Osteoblast (primary cell): ENCODE measurements at regions not wholly inside any gene's neighbourhood (a gene's known extent, or its start where the extent isn't known, plus 50 kb on each side); places are given as distances from the start of the nearest gene placed in this dataset.

Experiments
- DNase-seq: peaks from one replicate; pipeline ENCODE4 v3.0.0; 2011; ENCODE audit warnings: low spot score, mixed read lengths; ENCODE audit not compliant: insufficient read length; ENCODE audit errors: missing footprints
- H2AFZ ChIP-seq: 2 replicates; pipeline ENCODE4 v1.6.0; 2011; ENCODE audit warnings: mild to moderate bottlenecking, low read length
- H3K27ac ChIP-seq: 2 replicates; pipeline ENCODE4 v1.5.1; 2011; ENCODE audit warnings: mild to moderate bottlenecking, low read depth, low read length, moderate library complexity
- H3K27me3 ChIP-seq: 2 replicates; pipeline ENCODE4 v1.6.0; 2012; ENCODE audit warnings: mild to moderate bottlenecking, control low read depth, inconsistent platforms, low read length, moderate library complexity; ENCODE audit not compliant: insufficient read depth
- H3K36me3 ChIP-seq: 2 replicates; pipeline ENCODE4 v1.5.1; 2011; ENCODE audit warnings: mild to moderate bottlenecking, low read length, control low read depth, moderate library complexity; ENCODE audit not compliant: insufficient read depth
- H3K4me1 ChIP-seq: 2 replicates; pipeline ENCODE4 v1.5.1; 2011; ENCODE audit warnings: mild to moderate bottlenecking, low read length, control low read depth, moderate library complexity; ENCODE audit not compliant: insufficient read depth
- H3K4me2 ChIP-seq: 2 replicates; pipeline ENCODE4 v1.6.0; 2011; ENCODE audit warnings: mild to moderate bottlenecking, low read length; ENCODE audit not compliant: insufficient read depth
- H3K4me3 ChIP-seq: fragments of 200-600 bp; sonication (generic); 3 replicates; pipeline ENCODE4 v1.5.1; 2012; ENCODE audit warnings: mild to moderate bottlenecking, low read length, inconsistent platforms; ENCODE audit not compliant: insufficient read depth
- H3K79me2 ChIP-seq: 2 replicates; pipeline ENCODE4 v1.6.0; 2012; ENCODE audit warnings: mild to moderate bottlenecking, low read length, control low read depth, inconsistent platforms; ENCODE audit not compliant: insufficient read depth
- H3K9me3 ChIP-seq: 2 replicates; pipeline ENCODE4 v1.5.1; 2011; ENCODE audit warnings: low read depth, low read length, control low read depth
- H4K20me1 ChIP-seq: 2 replicates; pipeline ENCODE4 v1.6.0; 2012; ENCODE audit warnings: mild to moderate bottlenecking, low read length, control low read depth; ENCODE audit not compliant: insufficient read depth
- CTCF ChIP-seq: IDR thresholded peaks from 2 replicates; pipeline ENCODE4 v1.5.1; 2011; ENCODE audit warnings: mild to moderate bottlenecking, low read depth, low read length, moderate library complexity; ENCODE audit errors: extremely low read depth

- DNase-seq, result no peak
- Histone ChIP-seq H3K9me3 (no peaks in the 10 kb centered on the region), H2AFZ (no peak overlapping the region), H4K20me1 (no peaks in the 10 kb centered on the region), H3K4me2 (no peak overlapping the region), H3K79me2 (no peaks in the 10 kb centered on the region), H3K36me3 (no peaks in the 10 kb centered on the region), H3K27me3 (no peaks in the 10 kb centered on the region), H3K27ac (no peak overlapping the region), H3K4me3 (no peak overlapping the region), H3K4me1 (no peaks in the 10 kb centered on the region)
- no peak for TF ChIP-seq CTCF
Observed at GRCh38 chr7:118324790-118325449, 100.4 kb downstream of the ANKRD7 start.

- no peak for DNase-seq
Observed at GRCh38 chr7:118325450-118325808, 100.9 kb downstream of the ANKRD7 start.

GRCh38 chr7:118327174-118327573 lies 102.7 kb downstream of the ANKRD7 start:
- no peak for DNase-seq
- Histone ChIP-seq H3K4me3 (no peak overlapping the region), H3K79me2 (no peaks in the 10 kb centered on the region), H3K27ac (no peak overlapping the region), H3K4me1 (no peaks in the 10 kb centered on the region), H3K36me3 (no peaks in the 10 kb centered on the region), H2AFZ (no peak overlapping the region), H3K27me3 (no peaks in the 10 kb centered on the region), H3K9me3 (no peaks in the 10 kb centered on the region), H3K4me2 (no peak overlapping the region), H4K20me1 (no peaks in the 10 kb centered on the region)
- TF ChIP-seq CTCF, result no peak

More at GRCh38 chr7:118325450-118325808, 100.9 kb downstream of the ANKRD7 start:
- Histone ChIP-seq H3K9me3 (no peaks in the 10 kb centered on the region), H3K4me1 (no peaks in the 10 kb centered on the region), H2AFZ (no peak overlapping the region), H3K79me2 (no peaks in the 10 kb centered on the region), H3K27ac (no peak overlapping the region), H4K20me1 (no peaks in the 10 kb centered on the region), H3K36me3 (no peaks in the 10 kb centered on the region), H3K27me3 (no peaks in the 10 kb centered on the region), H3K4me3 (no peak overlapping the region), H3K4me2 (no peak overlapping the region)
- TF ChIP-seq CTCF, result no peak

- no peaks in the 10 kb centered on the region for H3K9me3 ChIP-seq
- no peak overlapping the region for H2AFZ ChIP-seq
Observed at GRCh38 chr7:118328505-118329211, 104.2 kb downstream of the ANKRD7 start.

More at GRCh38 chr7:118328505-118329211, 104.2 kb downstream of the ANKRD7 start:
- TF ChIP-seq CTCF, result no peak
- H4K20me1 ChIP-seq, result no peaks in the 10 kb centered on the region
- H3K36me3 ChIP-seq, result no peaks in the 10 kb centered on the region
- H3K27me3 ChIP-seq, result no peaks in the 10 kb centered on the region
- no peak overlapping the region for H3K4me3 ChIP-seq
- no peak overlapping the region for H3K4me2 ChIP-seq
- DNase-seq, result no peak
- H3K27ac ChIP-seq, result no peak overlapping the region
- no peaks in the 10 kb centered on the region for H3K4me1 ChIP-seq
- no peaks in the 10 kb centered on the region for H3K79me2 ChIP-seq
